ENCODE measurements at regions not wholly inside any gene's neighbourhood (a gene's known extent, or its start where the extent isn't known, plus 50 kb on each side); places are given as distances from the start of the nearest gene placed in this dataset.
"Not testable (repeated sequence)": the region's sequence is repeated elsewhere in the genome, so short reads cannot be mapped to it uniquely, and the experiment has no call there.

DNA sequence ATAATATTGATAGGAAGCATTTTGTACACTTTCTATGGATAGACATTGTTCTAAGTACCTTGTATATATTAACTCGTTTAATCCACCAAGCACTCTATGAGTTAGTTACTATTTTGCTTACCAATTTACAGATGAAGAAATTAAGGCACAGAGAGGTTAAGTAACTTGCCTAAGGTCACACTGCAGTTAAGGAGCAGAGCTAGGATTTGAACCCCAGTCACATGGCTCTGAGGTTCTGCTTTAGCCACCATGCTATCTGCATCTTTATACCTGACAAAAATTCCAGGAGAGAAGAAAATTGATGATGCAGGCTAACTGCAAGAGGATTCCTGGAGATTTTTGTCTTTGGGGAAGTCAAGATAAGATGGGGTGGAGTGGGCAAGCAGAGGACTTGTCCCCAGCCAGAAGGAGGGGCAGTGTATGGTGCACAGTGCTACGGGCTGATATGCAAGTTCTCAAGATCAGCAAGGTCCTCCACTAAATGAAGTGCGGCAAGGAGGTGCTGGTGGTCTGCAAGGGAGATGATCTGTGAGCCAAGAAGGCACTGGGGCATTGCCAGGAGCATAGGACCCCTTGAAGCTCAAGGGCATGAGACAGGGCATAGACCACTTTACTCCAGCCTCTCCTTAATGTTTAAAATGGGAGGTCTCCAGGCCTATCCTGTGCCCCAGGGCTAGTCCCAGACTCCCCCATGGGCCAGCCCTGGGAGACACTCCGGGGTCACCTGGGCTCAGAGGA, 430.6 kb downstream of the RPS24 start:
- no peak overlapping the region for H3K4me3 ChIP-seq (ENCODE audit: low read length)
- TF ChIP-seq ZNF274 (IDR thresholded peaks at IDR 0.05; ENCODE audit: low read depth, low read length), result no peak

DNA sequence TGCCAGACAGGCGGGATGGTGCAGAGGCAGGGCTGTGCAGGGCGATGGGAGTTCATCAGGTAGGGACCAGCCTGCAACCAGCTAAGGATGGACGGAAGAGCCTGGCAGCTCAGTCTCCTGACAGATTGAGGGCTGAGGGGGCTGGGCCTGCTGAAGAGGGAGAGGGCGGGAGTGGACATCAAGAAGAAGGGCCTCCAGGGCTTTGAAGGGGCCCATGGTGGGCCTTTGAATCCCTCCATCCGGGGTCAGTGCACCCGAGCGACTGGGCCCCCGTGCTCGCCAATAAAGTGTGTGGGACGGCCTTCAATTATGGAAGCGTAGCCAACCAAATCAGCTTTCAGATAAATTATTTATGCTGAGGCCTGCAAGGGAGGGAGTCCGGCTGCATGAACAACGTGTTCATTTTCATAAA, 431.2 kb downstream of the RPS24 start:
- H3K4me3 ChIP-seq (ENCODE audit: low read length), result no peak overlapping the region
- no peak for TF ChIP-seq ZNF274 (IDR thresholded peaks at IDR 0.05; ENCODE audit: low read depth, low read length)

DNA sequence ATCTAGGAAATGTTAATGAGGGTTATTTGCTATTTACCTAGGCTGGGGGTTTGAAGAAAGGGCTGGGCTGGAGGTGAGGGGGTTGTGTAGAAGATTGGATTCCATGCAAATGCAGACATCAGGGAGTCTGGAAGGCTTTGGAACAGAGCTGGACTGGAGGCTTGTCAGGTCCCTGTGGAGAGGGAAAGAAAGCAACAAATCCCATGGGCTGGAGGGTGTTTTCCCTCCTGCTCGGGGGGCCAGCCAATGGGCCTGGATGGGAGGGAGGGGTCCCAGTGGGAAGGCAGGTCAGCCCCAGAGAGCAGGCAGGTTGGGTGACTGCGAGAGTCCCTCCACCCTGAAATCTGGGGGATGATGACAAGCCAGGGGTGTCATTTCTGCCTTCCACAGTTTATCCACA, 431.8 kb downstream of the RPS24 start:
- no peak for TF ChIP-seq ZNF274 (IDR thresholded peaks at IDR 0.05; ENCODE audit: low read depth, low read length)
- no peak overlapping the region for H3K4me3 ChIP-seq (ENCODE audit: low read length)

DNA sequence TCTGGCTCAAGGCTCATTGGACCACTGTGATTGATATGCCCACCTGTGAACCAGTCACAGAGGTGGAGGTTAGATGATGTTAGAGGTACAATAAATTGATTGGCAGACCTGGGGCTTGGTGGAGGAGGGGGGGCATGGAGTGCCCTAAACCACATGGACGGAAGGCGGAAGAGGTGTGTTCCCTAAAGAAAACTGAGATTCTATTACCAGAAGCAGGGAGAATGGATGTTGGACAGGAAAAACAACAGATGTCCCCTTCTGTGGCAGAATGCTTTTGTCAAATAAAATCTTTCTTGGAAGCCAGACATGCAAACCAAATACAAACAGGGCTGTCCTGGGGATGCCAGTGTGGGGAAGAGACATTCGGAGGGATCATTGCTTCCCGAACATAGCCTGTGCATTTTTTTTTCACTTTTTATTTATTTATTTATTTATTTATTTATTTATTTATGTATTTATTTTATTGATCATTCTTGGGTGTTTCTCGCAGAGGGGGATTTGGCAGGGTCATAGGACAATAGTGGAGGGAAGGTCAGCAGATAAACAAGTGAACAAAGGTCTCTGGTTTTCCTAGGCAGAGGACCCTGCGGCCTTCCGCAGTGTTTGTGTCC, 433.9 kb downstream of the RPS24 start:
- TF ChIP-seq ZNF274 (IDR thresholded peaks at IDR 0.05; ENCODE audit: low read depth, low read length), result no peak
- H3K4me3 ChIP-seq (ENCODE audit: low read length), result no peak overlapping the region

DNA sequence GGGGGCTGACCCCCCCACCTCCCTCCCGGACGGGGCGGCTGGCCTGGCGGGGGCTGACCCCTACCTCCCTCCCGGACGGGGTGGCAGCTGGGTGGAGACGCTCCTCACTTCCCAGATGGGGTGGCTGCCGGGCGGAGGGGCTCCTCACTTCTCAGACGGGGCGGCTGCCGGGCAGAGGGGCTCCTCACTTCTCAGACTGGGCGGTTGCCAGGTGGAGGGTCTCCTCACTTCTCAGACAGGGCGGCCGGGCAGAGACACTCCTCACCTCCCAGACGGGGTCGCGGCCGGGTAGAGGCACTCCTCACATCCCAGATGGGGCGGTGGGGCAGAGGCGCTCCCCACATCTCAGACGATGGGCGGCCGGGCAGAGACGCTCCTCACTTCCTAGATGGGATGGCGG, 435.1 kb downstream of the RPS24 start:
- H3K4me3 ChIP-seq (ENCODE audit: low read length), result not testable (repeated sequence)

DNA sequence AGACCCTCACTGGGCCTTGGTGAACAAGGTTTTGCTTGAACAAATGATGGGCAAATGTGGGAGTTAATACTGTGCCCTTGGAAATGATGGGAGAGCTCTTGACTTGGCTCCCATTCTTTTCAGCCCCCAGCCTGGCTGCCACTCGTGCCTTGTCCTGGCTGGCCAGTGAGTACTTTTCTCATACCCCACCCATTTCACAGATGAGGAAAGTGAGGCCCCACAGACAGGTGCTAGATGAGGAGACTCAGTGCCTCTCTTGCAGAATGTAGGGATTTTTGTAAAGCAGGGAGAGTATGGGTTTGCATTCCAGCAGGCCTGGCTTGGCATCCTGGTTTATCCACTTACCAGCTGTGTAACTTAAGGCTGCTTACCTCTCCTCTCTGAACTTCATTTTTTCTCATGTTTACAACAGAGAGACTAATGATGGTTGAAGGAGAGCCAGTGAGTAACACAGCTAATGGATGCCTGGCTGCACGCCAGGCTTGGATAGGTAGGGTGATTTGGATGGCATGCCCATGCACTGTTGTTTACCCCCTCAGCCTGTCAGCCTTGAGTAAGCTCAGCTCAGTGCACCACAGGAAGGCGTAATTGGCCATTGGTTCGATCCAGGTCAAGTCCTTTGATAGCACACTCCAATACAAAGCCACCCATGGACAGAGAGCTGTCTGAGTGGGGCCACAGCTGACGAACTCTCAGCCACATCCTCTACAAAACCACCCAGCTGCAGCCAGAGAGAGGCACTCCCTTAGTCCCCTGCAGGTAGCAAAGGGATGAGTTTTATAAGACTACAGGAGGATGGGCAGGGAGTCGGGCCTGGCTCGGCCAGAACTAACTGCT, 436.8 kb downstream of the RPS24 start:
- no peak for TF ChIP-seq ZNF274 (IDR thresholded peaks at IDR 0.05; ENCODE audit: low read depth, low read length)
- H3K4me3 ChIP-seq (ENCODE audit: low read length), result no peak overlapping the region

DNA sequence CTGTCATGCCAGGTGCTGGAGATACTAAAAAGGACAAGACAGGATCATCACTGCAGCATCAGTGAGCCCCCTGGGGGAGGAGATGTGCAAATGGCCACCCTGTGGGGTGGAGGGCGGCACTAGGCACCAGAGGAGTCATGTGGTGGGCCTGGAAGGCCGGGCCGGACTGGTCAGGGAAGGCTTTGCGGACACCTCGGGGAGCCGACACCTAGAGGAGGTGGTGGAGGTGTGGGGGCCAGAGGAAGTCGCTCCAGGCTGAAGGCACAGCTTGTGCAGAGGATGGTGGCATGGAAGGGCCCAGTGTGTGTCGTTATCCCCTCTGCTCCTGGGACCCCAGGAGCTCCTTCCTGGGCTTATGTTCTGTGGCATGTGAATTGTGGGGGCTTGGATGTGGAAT, 437.7 kb downstream of the RPS24 start:
- no peak for TF ChIP-seq ZNF274 (IDR thresholded peaks at IDR 0.05; ENCODE audit: low read depth, low read length)
- H3K4me3 ChIP-seq (ENCODE audit: low read length), result no peak overlapping the region

DNA sequence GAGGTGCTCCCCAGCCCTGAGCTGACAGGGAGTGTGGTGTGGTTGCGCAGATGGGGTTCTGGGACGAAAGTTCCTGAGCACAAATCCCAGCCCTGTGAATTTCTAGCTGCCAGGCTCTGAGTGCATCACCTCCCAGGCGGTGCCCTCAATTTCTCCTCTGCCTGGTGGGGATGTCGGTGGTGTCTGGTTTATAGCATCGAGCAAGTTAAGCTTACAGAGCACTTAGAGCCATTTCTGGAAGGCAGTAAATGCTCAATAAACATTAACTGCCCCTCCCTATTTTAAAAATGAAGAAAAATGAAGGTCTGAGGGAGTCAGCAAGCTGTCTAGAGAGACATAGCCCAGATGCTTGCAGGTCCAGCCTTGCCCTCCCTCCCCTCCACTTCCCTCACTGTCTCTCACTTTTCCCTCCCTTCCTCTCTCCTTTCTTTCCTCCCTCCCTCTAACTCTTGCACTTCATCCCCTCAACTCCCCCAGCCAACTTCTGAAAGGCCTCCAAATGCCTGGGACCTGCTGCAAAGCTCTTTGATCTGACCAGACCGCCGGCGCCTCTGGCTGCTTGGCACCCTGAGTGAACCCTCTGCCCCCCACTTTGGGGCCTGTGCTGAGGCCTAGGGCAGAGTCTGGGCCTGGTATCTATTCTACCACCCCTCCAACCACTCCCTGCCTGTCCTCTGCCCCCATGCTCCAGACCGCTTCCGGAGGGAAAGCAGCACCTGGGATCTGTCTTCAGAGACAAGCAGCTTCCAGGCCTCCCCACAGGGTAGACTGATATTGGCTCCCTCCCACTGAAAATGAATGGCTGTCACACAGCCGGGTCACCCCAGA, 438.3 kb downstream of the RPS24 start:
- TF ChIP-seq ZNF274 (IDR thresholded peaks at IDR 0.05; ENCODE audit: low read depth, low read length), result no peak
- no peak overlapping the region for H3K4me3 ChIP-seq (ENCODE audit: low read length)

DNA sequence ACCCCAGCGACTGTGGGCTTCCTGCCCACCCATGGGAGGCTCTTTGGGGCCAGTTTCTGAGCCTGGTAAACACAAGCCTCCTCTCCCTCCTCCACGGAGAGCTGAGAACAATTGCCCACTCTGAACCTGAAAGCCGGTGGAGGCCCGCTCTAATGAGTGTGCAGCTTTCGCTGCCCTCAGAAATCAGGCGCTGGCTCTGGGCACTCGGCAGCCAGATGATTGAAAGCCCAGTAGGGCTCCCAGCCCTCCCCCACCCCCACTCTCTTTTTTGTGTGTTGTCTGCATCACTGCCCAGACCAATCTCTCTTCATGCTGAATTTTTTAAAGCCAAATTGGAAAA, 438.9 kb downstream of the RPS24 start:
- H3K4me3 ChIP-seq (ENCODE audit: low read length), result no peak overlapping the region
- TF ChIP-seq ZNF274 (IDR thresholded peaks at IDR 0.05; ENCODE audit: low read depth, low read length), result no peak

DNA sequence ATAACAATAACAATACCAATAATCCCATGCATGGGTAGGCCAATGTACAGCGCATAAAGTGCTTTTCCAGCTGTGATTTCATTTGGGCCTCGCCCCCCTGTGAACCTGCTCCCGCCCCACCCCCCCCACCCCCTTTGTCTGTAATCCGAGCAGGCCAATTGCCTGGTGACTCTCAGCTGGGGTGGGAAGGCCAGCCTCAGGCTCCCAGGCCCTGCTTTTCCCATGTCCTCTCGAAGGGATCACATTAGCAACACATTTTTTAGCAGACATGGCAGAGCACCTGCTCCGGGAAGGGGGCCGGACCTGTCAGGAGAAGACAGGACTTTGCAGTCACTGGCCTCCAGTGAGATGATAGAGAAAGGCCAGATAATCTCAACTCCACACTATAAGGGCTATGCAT, 439.3 kb downstream of the RPS24 start:
- H3K4me3 ChIP-seq (ENCODE audit: low read length), result no peak overlapping the region
- no peak for TF ChIP-seq ZNF274 (IDR thresholded peaks at IDR 0.05; ENCODE audit: low read depth, low read length)

DNA sequence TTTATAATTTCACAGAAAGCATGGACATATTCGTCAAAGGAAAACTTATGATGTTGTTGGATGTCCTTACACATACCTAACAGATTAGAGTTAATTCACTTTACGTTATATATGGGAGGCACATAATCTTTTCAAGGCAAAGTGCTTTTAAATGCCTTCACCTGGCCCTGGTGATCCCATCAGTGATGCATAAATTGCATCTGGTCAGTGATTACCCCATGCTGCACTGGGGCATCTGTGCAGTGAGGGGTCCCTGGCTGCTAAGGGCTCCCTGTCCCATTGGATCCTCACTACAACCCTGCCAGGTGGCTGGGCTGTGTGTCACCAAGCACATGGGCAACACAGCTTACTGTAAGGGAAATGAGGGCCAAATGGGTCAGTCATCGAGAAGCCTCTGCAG, 441.1 kb downstream of the RPS24 start:
- TF ChIP-seq ZNF274 (IDR thresholded peaks at IDR 0.05; ENCODE audit: low read depth, low read length), result no peak
- H3K4me3 ChIP-seq (ENCODE audit: low read length), result no peak overlapping the region

DNA sequence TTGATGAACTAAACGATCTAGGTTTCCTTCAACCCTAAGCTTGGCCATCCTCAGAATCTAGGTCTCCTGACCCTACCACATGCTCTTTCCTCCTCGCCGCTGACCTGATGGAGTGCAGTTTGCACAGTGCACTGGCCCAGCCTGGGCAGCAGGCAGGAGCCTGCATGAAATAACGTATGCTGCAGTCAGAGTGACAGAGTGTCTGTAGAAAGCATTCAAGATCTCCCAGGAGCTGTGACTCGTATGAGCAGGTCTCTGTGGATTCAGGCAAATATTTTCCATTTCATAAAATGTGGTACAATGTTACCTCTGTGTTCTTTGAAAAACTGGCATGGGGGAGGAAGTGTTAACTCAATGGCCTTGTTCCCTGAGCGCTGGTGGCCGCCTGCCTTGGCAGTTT, 441.8 kb downstream of the RPS24 start:
- no peak overlapping the region for H3K4me3 ChIP-seq (ENCODE audit: low read length)
- TF ChIP-seq ZNF274 (IDR thresholded peaks at IDR 0.05; ENCODE audit: low read depth, low read length), result no peak

DNA sequence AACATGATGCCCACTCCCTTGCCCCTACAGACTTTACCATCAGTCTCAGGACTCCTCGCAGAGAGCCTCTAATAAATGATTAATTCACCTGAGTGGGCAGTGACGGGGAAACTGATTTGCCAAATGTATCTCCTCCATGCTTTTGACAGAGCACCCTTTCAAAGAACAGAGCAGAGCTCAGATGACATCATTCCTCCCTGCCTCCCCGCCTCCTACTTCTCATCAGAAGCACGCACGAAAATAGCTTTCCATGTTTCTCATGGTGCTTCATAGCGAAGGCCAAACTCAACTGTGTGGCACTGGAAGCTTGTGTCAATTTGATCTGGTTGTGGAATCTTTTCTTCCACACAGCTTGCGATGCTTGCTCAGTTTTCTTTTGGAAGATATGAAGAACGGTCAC, 442.5 kb downstream of the RPS24 start:
- no peak for TF ChIP-seq ZNF274 (IDR thresholded peaks at IDR 0.05; ENCODE audit: low read depth, low read length)
- H3K4me3 ChIP-seq (ENCODE audit: low read length), result no peak overlapping the region

DNA sequence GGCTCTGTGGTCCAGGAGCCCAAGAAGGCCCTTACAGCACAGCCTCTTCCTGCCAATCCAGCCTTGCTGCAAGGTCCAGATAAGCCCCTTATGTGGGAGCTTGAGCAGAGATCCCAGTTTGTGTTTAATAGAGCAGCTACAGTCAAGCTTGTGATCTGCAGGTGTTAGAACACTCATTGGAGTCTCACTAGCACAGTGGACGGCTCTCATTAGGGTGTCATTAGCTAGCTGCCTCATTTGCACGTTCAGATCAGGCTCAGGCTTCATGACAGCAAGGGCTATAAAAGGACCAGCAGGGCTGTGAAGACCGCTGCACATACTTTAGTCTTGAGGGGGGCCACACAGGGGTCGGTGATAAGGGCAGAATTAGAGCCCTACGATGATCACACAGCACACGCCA, 443.2 kb downstream of the RPS24 start:
- H3K4me3 ChIP-seq (ENCODE audit: low read length), result no peak overlapping the region
- no peak for TF ChIP-seq ZNF274 (IDR thresholded peaks at IDR 0.05; ENCODE audit: low read depth, low read length)

Data from GM08714 (cell line).